GM21390 (cell line): ENCODE measurements at regions not wholly inside any gene's neighbourhood (a gene's known extent, or its start where the extent isn't known, plus 50 kb on each side); places are given as distances from the start of the nearest gene placed in this dataset.
"Not testable (repeated sequence)": the region's sequence is repeated elsewhere in the genome, so short reads cannot be mapped to it uniquely, and the experiment has no call there.

ENCODE experiments used
- ATAC-seq: cut with Tn5 transposase; IDR thresholded peaks from one replicate; pipeline ENCODE4 v1.9.1; 2021; ENCODE audit not compliant: unreplicated experiment

DNA sequence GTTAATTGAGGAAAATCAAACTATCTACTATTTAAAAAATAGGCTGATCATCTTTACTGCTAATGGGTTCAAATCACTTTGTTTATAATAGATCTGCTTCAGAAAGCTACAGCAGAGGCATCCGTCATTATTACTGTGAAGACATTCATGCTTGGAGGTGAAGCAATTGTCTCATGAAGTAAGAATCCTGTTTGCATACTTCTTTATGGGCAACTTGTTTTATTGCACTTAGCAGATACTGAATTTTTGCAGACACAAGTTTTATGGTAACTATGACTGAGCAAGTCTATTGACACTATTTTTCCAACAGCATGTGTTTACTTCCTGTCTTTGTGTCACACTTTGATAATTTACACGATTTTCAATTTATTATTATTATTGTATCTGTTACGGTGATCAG lies 573.9 kb downstream of the RFPL4B start:
- ATAC-seq: no peak

DNA sequence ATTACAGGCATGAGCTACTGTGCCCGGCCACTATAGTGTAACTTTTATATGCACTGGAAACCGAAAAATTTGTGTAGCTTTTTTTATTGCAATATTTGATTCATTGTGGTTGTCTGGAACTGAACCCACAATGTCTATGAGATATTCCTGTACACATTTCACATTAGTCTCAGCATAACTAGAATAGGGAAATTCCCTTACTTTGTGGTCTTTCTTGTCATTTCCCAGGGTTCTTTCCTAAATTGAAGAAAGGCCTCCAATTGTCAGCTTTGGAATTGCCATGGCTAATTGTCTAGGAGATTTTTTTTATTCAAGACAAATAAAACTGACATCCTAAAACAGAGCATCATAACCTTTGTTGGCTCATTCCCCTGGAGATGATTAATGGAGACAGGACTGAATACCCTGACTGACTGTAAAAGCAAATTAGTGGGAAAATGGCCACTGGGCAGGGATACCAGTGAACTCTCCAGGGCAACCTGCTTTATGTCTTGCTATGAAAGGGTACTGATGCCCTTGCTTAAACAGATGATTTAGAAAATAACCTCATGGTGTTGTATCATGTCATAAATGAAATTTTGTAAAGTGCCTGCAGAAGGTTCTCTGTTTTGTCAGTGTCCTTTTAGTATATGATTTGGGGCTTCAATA lies 576.9 kb downstream of the RFPL4B start:
- no peak for ATAC-seq

DNA sequence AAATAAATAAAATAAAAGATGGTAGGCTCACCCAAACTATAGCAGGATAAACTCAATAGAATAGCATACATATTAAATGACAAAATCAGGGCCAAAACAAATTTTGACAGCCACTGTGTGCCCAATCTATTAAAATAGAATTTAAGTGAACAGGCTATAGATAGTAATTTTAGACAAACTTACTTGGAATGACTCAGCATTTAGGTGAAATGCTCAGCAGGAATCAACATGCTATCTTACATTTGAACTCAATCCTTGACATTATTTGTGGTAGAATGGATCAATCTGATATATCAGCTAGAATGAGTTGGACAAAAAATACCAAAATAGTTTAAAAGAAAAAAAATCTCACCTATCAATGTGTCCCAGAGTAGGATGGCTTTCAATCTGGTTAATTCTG lies 578.6 kb downstream of the RFPL4B start:
- ATAC-seq: no peak

DNA sequence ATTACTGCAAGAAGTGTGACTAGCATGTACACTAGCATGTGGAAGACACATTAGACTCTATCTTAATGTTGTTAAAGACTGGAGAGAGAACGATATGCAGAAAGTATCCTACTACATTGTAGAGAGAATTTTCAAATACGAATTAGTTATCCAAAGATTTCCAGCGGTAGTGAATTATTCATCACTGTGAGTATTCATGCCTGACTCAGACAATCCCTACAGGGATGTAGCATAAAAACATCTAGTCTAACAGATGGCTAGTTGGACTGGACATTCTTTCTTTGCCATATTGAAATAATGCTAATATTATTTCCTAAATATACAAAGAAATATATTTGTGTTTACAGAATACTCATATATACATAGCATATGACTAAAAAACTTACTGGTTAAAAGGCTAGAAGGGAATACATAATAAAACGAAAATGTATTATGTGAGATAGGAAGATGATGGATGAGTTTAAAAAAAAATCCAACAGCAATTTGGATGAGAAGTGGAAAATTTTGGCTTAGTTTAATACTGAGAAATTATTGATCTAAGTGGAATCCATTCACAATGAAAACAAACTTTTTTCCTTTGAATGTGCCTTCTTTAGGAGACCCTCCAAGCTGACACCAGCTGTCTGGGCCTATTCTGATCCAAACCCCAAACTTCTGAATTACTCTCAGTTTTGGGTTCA lies 580.7 kb downstream of the RFPL4B start:
- ATAC-seq: no peak

DNA sequence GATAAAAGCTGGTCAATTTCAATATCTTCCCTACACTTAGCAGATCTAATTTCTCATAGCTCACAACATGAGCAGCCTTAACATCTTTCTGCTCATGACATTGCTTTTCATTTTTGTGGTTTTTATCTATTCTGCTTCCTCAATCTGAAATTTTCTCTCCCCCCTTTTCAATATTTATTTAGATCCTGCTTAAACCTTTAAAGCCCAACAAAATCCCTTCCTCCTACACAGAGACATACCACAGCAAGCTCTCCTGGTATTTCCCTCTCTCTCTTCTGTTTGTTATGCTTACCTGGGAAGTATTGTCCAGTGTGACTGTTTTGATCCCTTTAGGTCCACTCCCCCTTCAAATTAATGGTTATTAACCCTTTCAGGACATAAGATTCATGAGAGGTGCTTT lies 582.5 kb downstream of the RFPL4B start:
- ATAC-seq: no peak

DNA sequence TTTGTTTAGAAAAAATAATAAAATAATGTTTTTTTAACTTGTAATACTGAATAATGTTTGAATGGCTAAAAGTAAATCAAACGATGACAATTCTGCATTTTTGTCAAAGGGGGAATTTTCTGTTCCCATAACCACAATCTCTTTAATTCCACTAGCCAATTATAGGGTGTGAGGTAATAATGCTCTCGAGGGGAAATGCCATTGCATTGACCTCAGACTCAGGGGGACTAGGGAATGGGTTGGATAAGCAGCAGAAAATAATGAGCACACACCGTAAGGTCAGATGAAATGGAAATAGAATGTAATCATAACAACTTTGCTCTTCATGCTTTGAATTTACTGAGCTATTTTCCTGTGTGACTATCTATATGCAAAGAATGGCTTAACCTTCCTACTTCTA lies 584.7 kb downstream of the RFPL4B start:
- ATAC-seq: no peak

DNA sequence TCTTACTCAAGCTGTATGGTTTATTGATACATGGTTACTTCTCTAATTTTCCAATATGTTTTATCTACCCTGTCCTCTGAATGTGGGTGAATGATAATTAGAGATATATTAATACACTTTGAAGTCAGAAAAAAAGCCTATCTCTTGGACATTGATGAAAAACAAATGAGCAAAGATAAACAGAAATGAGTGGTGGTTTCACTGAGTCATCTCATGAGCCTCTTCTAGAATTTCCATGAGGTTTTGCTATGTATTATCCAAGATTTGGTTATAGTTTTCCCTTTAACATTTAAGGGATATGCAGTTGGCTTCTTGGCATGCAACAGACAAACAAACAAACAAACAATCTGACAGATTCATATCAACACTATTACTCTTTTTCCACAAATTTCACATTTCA lies 586.8 kb downstream of the RFPL4B start:
- ATAC-seq: no peak

DNA sequence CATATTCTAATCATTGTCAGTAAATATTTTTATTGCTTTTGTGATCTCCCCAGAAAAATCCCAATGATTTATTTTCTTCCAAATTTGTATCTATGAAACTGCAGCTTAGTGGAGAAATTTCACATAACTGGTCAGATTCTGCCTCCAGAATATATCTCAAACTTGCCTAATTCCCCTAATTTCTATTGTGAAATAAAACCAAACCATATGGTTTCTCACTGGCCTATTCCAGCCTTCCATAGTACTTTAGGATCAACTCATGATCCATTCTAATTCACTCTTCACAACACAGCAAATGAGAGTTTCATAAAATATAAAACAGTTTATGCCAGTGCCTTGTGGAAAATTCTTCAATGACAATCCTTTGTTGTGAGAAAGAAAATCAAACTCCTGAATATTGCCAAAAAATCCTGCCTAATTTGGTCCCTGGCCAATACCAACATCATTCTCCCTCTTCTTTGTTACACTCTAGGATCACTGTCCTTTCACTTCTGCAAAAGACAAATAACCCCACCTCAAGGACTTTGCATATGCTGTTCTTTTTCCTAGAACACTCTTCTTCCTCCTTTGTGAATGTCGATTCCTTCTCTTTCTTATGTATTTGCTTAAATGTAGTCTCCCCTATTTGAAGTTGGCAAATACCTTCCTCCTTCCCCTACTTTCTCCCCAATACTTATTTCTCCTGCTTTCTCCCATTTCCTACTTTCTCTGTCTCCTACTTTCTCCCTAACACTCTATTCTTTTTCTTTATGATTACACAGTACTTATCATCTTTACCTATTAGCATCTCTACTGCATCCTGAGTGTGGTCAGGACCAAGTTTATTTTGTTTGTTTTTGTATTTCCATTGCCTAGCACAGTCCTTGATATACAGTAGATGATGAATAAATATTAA lies 587.5 kb downstream of the RFPL4B start:
- ATAC-seq: no peak

DNA sequence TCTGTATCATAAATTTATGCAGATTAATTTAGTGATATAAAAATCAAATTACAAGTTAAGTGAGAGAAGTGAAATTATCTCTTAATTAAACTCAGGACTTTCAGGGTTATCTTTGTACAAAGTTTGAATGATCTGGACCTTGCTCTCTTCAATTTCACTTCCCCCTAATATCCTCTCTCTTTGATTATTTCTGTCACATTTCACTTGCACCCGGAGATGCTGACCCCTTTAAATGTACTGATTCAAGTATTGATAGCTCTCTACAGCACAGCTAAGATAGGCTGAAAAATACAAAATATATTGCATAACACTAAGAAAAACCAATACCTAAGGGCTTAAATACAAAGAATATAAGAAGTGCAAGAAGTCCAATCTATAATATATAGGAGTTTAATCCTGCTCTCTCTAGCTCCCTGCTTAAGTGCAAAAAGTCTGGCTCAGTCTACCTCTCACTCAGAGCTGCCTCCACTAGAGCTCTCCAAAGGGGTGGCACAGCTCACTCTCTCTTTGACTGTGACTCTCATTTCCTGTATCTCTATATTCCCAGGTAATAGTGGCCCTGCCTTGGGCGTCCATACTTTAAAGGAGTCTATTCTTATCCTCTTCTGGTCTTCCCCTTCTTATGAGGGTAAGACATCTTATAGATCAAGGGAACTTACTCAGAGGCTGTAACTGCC lies 588.4 kb downstream of the RFPL4B start:
- ATAC-seq: no peak

DNA sequence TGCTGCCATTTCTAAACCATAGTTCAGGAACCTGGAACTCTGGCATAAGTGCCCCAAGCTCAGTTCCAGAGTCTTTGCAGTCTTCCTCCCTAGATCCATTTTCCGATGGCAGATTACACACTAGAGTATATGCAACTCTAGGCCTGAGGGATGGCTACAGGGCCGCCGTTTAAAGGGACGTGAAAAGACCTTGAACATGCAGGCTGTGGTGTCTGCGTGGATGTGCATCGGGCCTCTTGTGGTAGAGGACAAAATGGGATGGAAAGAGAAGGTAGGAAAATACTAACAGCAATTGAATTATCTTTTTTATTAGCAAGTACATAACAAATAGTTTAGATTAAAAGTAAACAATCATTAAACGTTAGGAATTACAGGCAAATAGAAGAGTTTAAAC lies 588.9 kb downstream of the RFPL4B start:
- no peak for ATAC-seq

DNA sequence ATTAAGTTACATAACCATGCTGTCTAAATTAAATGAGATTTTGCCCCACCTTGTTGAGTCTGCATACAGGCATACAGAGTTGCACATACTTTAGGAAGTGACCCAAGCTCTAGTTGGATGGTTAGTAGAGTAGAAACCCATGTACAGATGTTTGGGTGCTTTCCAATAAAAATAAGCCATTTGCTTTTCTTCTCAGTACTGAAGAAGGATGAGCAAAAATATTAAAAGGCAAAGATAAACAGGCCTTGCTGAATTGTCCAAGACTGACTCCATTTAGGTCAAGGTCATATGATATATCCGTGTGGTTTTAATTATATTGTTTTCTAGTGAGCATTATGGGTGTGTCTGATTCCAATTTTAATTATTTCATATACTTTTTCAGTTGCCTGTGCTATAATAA lies 589.4 kb downstream of the RFPL4B start:
- no peak for ATAC-seq

DNA sequence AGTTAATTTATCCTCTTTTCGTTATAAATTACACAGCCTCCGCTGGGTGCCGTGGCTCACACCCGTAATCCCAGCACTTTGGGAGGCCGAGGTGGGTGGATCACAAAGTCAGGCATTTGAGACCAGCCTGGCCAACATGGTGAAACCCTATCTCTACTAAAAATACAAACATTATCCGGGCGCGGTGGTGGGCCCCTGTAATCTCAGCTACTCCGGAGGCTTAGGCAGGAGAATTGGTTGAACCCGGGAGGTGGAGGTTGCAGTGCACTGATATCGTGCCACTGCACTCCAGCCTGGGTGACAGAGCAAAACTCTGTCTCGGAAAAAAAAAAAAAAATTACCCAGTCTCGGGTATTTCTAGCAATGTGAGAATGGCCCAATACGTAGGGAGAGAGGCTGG lies 590.6 kb downstream of the RFPL4B start:
- ATAC-seq: not testable (repeated sequence)

DNA sequence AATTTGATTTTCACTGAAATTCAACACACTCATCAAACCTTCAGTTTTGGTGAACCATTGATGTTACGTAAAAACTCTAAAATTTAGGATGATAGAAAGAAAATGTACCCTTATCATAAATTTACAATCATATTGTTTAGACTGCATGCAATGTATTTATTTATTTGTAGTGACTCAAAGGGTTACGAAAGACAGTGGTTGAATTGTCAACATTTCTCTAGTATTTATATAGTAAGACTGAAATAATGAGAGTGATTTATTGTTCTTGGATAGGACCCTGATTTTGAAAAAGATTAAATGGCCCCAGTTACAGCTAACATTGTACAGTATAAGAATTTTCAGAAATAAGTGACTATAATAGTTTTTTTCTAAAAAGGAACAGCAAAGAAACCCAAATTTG lies 591.5 kb downstream of the RFPL4B start:
- ATAC-seq: no peak

DNA sequence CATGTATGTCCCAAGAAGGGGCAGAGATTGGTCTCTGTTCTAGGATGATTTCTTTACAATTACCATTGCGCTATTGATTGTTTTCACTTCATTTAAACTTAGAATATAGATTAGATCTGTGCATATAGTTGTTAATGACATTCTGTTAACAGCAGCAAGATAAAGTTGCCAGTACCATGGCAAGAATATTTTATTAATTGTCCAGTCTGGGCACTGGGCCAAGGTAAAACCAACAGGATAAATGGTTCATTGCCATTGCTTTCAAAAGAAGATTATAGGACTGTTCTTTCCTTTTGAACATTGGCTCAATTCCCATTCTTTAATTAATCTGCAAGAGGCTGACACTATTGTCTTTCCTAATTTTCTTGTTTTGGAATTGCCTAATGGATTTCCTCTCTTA lies 592.4 kb downstream of the RFPL4B start:
- no peak for ATAC-seq

DNA sequence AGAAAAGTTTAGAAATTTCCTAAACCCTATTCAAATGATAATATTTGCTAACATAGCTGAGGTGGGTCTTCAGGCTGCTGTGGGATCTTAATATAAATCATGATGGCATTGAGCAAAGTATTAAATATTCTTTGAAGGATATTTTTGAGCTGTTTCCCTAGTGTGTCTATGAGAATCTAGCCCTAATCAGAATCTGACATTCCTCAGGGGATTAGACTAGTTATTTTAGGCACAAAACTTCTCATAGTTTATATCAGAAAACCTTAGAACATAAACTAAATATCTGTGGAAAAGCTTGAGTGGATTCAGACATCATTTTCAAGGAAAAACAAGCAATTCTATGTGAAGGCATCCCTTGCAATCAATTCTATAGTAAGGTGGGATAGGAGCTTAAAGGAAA lies 594.5 kb downstream of the RFPL4B start:
- ATAC-seq: no peak

DNA sequence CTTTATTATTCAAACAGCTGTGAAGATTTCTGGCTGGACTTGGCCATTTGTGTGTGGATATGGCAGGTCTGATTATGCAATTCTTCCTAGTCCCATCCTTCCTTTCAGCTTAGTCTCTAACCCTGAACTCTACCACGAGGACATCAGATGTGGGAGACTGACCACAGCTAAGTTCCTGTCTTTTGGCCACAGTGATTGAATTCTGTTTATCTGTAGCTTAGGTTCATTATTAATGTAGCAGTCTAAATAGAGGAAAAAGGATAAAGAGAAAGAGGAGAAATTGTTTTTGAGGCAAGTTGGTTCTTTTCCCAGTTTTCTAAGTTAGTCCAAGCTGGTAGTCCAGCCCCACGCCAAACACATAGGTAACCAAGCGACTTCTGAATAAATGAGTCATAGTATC lies 598.9 kb downstream of the RFPL4B start:
- ATAC-seq: no peak

DNA sequence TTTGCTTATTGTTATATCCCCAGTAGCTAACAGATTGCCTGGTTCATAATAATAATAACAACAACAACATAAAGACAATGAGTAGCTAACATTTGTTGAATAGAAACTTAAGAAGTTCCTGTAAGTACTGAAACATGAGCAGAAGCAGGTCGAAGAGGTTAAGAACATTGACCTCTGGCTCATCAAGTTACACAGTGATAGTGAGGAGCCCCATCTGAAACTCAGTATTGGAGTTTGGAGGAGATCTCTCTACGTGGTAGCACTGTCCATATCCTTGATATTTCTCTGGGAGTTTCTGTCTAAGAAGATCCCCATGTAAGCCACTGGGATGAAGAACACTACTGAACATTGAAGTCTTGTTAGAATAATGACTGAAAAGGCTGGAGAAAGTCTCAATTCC lies 600.4 kb downstream of the RFPL4B start:
- no peak for ATAC-seq

DNA sequence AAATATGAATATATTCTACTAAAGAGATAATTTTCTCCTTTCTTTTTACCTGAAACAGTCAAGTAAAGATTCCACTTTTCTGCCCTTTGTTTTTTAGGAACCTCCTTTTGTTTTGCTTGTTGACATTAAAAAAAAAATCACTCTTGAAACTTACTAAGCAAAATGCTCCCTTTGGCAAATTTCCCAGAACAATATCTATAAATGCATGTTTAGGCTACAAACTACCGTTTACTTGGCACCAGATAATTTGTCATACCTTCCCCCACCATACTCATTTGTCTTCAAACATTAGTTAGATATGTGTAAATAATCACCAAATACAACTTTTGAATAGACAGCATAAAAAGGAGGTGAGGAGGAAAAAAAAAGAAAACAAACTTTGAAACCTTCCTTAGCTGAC lies 604.7 kb downstream of the RFPL4B start:
- ATAC-seq: no peak

DNA sequence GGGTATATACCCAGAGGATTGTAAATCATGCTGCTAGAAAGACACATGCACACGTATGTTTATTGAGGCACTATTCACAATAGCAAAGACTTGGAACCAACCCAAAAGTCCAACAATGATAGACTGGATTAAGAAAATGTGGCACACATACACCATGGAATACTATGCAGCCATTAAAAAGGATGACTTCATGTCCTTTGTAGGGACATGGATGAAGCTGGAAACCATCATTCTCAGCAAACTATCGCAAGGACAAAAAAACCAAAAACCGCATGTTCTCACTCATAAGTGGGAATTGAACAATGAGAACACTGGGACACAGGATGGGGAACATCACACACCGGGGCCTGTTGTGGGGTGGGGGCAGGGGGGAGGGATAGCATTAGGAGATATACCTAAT lies 608.6 kb downstream of the RFPL4B start:
- ATAC-seq: not testable (repeated sequence)

DNA sequence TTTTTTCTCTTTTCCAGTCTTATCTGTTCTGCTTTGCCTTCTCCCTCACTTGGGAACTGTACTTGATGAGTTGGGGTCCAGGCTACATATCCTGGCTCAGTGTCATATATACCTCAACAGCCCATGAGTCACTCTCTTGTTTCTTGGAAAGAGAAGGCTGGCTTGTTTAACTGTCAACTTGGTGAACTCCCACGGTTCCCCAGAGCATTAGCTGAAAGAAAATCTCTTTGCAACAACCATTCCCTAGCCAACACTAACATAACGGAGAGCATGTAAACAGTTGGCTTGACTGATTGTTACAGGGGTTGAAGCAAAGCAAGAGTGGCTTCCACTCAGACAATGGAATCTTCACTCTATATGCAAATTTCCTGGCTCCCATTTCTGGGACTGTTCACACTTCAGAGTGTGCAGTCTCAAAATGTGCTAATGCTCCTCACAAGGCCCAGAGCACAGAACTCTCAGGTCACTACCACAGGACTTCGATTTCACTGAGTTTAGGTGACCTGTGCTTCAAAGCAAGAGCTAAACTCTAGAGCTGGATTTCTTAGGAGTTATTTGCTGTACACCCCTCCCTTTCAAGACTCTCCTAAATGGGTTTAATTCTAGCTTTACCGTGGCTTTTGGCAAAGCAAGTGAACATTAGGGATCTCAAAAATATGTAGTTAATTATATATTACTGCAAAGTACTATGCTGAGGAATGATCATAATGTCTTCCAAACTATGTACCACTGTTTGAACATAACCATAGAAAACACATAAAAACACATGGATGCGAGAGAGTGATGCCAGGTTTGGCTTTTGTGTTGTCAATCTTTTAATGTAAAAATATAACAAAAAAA lies 609.8 kb downstream of the RFPL4B start:
- no peak for ATAC-seq

DNA sequence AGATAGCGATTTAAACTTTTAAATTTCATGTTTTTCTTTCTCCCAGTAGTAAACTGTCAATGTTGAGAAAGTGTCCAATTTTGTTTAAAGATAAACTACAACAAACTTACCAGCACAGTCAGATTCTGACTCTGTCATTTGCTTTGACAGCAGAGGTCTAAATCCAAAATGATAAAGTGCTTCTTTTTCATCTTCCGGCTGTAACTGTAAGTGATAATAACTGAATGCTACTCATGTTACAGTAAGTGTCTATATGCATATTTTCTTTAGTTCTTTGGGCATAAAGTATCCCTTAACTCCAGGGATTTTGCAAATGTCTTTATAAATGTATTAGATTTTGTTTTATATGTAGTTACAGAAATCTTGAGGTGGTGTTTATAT lies 610.4 kb downstream of the RFPL4B start:
- no peak for ATAC-seq
